Activated T-cell treated with anti-CD3 and anti-CD28 coated beads, Interleukin-2, amount 50 U/mL, for 4 hours (primary cell): ENCODE measurements at regions not wholly inside any gene's neighbourhood (a gene's known extent, or its start where the extent isn't known, plus 50 kb on each side); places are given as distances from the start of the nearest gene placed in this dataset.

Experiments used
- ATAC-seq, 2 donors: fragments of 200-7000 bp; cut with Tn5 transposase; one replicate each; pipeline ENCODE4 v1.10.0; 2021
- DNase-seq: peaks from one replicate; pipeline ENCODE4 v3.0.0-alpha.2; 2020
- H3K27me3 Mint-ChIP-seq: one replicate; pipeline ENCODE4 v1.8.0; 2021; ENCODE audit warnings: low read depth, mixed read lengths
- H3K36me3 Mint-ChIP-seq: one replicate; pipeline ENCODE4 v1.8.0; 2022; ENCODE audit warnings: mixed read lengths; ENCODE audit not compliant: insufficient read depth
- H3K4me1 Mint-ChIP-seq: one replicate; pipeline ENCODE4 v1.8.0; 2021; ENCODE audit warnings: low read depth, mixed read lengths
- H3K4me3 Mint-ChIP-seq: one replicate; pipeline ENCODE4 v1.8.0; 2021; ENCODE audit warnings: mild to moderate bottlenecking, moderate library complexity, mixed read lengths
- H3K9me3 Mint-ChIP-seq: one replicate; pipeline ENCODE4 v1.8.0; 2021; ENCODE audit warnings: mixed read lengths

- no peaks in the 10 kb centered on the region for H3K9me3 Mint-ChIP-seq
- peaks cover 9% of the 10 kb centered on the region for H3K4me1 Mint-ChIP-seq
- H3K36me3 Mint-ChIP-seq = no peaks in the 10 kb centered on the region
- ATAC-seq = peak; percentile 77 to 81
- peak; percentile 51 for DNase-seq
- no peaks in the 10 kb centered on the region for H3K27me3 Mint-ChIP-seq
- H3K4me3 Mint-ChIP-seq = no peak overlapping the region
Observed at GRCh38 chr14:65824285-65824977, 411.9 kb downstream of the FUT8 start.

- no peaks in the 10 kb centered on the region for H3K36me3 Mint-ChIP-seq
- H3K27me3 Mint-ChIP-seq = no peaks in the 10 kb centered on the region
- peaks cover 9% of the 10 kb centered on the region for H3K4me1 Mint-ChIP-seq
- no peak overlapping the region for H3K4me3 Mint-ChIP-seq
- no peak for ATAC-seq
- H3K9me3 Mint-ChIP-seq = no peaks in the 10 kb centered on the region
- no peak for DNase-seq
Observed at GRCh38 chr14:65824978-65825299, 412.4 kb downstream of the FUT8 start.

- DNase-seq = no peak
- Mint-ChIP-seq H3K9me3 (no peaks in the 10 kb centered on the region), H3K4me3 (no peak overlapping the region), H3K27me3 (no peaks in the 10 kb centered on the region), H3K36me3 (no peaks in the 10 kb centered on the region), H3K4me1 (peaks cover 9% of the 10 kb centered on the region)
- ATAC-seq = no peak
Observed at GRCh38 chr14:65826946-65827345, 414.4 kb downstream of the FUT8 start.

GRCh38 chr14:65827520-65827919 lies 415.0 kb downstream of the FUT8 start:
- Mint-ChIP-seq H3K4me3 (no peak overlapping the region), H3K36me3 (no peaks in the 10 kb centered on the region), H3K4me1 (peaks cover 11% of the 10 kb centered on the region), H3K9me3 (no peaks in the 10 kb centered on the region), H3K27me3 (no peaks in the 10 kb centered on the region)
- no peak for DNase-seq
- no peak for ATAC-seq

GRCh38 chr14:65828396-65828795 lies 415.9 kb downstream of the FUT8 start:
- Mint-ChIP-seq H3K36me3 (no peaks in the 10 kb centered on the region), H3K4me1 (peaks cover 18% of the 10 kb centered on the region), H3K4me3 (no peak overlapping the region), H3K27me3 (no peaks in the 10 kb centered on the region), H3K9me3 (no peaks in the 10 kb centered on the region)
- ATAC-seq (no peak), DNase-seq (no peak)

GRCh38 chr14:65832431-65833266 lies 420.1 kb downstream of the FUT8 start:
- Mint-ChIP-seq H3K36me3 (no peaks in the 10 kb centered on the region), H3K9me3 (no peaks in the 10 kb centered on the region), H3K27me3 (no peaks in the 10 kb centered on the region), H3K4me1 (peaks cover 29% of the 10 kb centered on the region), H3K4me3 (no peak overlapping the region)
- no peak for DNase-seq
- no peak for ATAC-seq

- no peaks in the 10 kb centered on the region for H3K9me3 Mint-ChIP-seq
- no peak for ATAC-seq
- no peak for DNase-seq
- peaks cover 35% of the 10 kb centered on the region for H3K4me1 Mint-ChIP-seq
- H3K27me3 Mint-ChIP-seq = no peaks in the 10 kb centered on the region
- H3K4me3 Mint-ChIP-seq = no peak overlapping the region
- no peaks in the 10 kb centered on the region for H3K36me3 Mint-ChIP-seq
Observed at GRCh38 chr14:65833267-65833880, 420.8 kb downstream of the FUT8 start.

GRCh38 chr14:65834051-65834450 lies 421.5 kb downstream of the FUT8 start:
- H3K9me3 Mint-ChIP-seq = no peaks in the 10 kb centered on the region

GRCh38 chr14:65834812-65835211 lies 422.3 kb downstream of the FUT8 start:
- Mint-ChIP-seq H3K4me1 (peaks cover 48% of the 10 kb centered on the region), H3K4me3 (no peak overlapping the region), H3K36me3 (no peaks in the 10 kb centered on the region), H3K9me3 (no peaks in the 10 kb centered on the region), H3K27me3 (no peaks in the 10 kb centered on the region)
- ATAC-seq (no peak), DNase-seq (no peak)

More at GRCh38 chr14:65834051-65834450, 421.5 kb downstream of the FUT8 start:
- Mint-ChIP-seq H3K4me3 (no peak overlapping the region), H3K4me1 (peaks cover 41% of the 10 kb centered on the region), H3K27me3 (no peaks in the 10 kb centered on the region), H3K36me3 (no peaks in the 10 kb centered on the region)
- ATAC-seq (no peak), DNase-seq (no peak)

- Mint-ChIP-seq H3K27me3 (no peaks in the 10 kb centered on the region), H3K9me3 (no peaks in the 10 kb centered on the region), H3K4me1 (peaks cover 54% of the 10 kb centered on the region), H3K4me3 (no peak overlapping the region), H3K36me3 (no peaks in the 10 kb centered on the region)
- DNase-seq (no peak), ATAC-seq (no peak)
Observed at GRCh38 chr14:65835501-65835900, 423.0 kb downstream of the FUT8 start.

GRCh38 chr14:65838565-65838964 lies 426.0 kb downstream of the FUT8 start:
- Mint-ChIP-seq H3K4me1 (peaks cover 60% of the 10 kb centered on the region), H3K36me3 (no peaks in the 10 kb centered on the region), H3K27me3 (no peaks in the 10 kb centered on the region), H3K4me3 (no peak overlapping the region), H3K9me3 (no peaks in the 10 kb centered on the region)
- no peak for ATAC-seq
- no peak for DNase-seq

- peaks cover 73% of the 10 kb centered on the region for H3K4me1 Mint-ChIP-seq
- ATAC-seq (no peak), DNase-seq (no peak)
- H3K4me3 Mint-ChIP-seq = no peak overlapping the region
- no peaks in the 10 kb centered on the region for H3K9me3 Mint-ChIP-seq
- no peaks in the 10 kb centered on the region for H3K36me3 Mint-ChIP-seq
- H3K27me3 Mint-ChIP-seq = no peaks in the 10 kb centered on the region
Observed at GRCh38 chr14:65840118-65840751, 427.7 kb downstream of the FUT8 start.

GRCh38 chr14:65840786-65841185 lies 428.3 kb downstream of the FUT8 start:
- Mint-ChIP-seq H3K9me3 (no peaks in the 10 kb centered on the region), H3K27me3 (no peaks in the 10 kb centered on the region), H3K36me3 (no peaks in the 10 kb centered on the region), H3K4me3 (no peak overlapping the region), H3K4me1 (peaks cover 75% of the 10 kb centered on the region)
- ATAC-seq (no peak), DNase-seq (no peak)

- DNase-seq = no peak
Observed at GRCh38 chr14:65846196-65846868, 433.8 kb downstream of the FUT8 start.

More at GRCh38 chr14:65846196-65846868, 433.8 kb downstream of the FUT8 start:
- Mint-ChIP-seq H3K9me3 (no peaks in the 10 kb centered on the region), H3K36me3 (no peaks in the 10 kb centered on the region), H3K4me1 (peaks cover 75% of the 10 kb centered on the region), H3K4me3 (peak overlapping the region; percentile 37), H3K27me3 (no peaks in the 10 kb centered on the region)
- ATAC-seq = peak; percentile 45 to 54
